ENCODE measurements at regions not wholly inside any gene's neighbourhood (a gene's known extent, or its start where the extent isn't known, plus 50 kb on each side); places are given as distances from the start of the nearest gene placed in this dataset.
"Not testable (repeated sequence)": the region's sequence is repeated elsewhere in the genome, so short reads cannot be mapped to it uniquely, and the experiment has no call there.

DNA sequence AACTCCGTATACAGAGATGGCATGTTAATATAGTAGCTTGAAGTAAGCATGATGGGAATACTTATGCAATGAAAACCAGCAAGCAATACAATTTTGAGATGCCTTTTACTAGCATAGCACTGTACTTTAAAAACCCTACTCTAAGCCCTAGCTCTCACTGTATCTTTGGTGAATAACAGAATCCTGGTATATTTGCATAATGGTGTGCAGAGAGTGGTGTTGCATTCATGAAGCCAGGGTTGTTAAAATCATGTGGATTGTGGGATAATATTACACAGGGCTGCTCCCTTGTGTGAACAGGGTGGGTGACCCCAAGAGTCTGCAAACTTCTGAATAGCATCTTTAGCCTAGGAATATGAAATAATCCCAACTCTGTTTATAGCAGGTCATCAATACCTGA lies 105.2 kb upstream of the BMP2 start:
- H3K4me3 Mint-ChIP-seq (ENCODE audit: unreplicated experiment): no peak overlapping the region
- no peak for DNase-seq (ENCODE audit: low spot score)
- peaks cover 8% of the 10 kb centered on the region for H3K9me3 Mint-ChIP-seq (ENCODE audit: low read depth)
- H3K36me3 Mint-ChIP-seq (ENCODE audit: low read depth): no peaks in the 10 kb centered on the region
- H3K27ac Mint-ChIP-seq (ENCODE audit: unreplicated experiment): no peak overlapping the region
- TF ChIP-seq CTCF (IDR thresholded peaks at IDR 0.05): no peak
- no peaks in the 10 kb centered on the region for H3K27me3 Mint-ChIP-seq (ENCODE audit: low read depth)
- H3K4me1 Mint-ChIP-seq (ENCODE audit: low read depth): peaks cover 21% of the 10 kb centered on the region

DNA sequence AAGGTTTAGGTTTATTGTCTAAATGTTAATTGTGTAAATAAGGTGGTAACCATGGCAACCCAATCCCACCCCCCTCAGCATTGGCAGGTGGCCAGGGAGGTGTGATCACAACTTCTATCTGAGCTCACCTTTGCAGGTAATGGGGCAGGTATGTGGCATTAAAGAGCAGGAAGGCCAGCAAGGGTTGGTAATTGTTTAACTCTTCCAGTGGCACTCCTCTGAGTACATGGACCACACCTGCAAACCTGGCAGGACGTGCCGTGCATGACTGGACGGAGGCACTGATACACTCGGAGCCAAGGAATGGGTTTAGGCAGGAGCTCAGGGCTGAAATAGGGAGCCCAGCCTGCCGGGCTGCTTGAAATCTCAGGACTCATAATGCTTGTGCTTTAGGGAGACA lies 107.0 kb upstream of the BMP2 start:
- Mint-ChIP-seq H3K36me3 (ENCODE audit: low read depth) (no peaks in the 10 kb centered on the region), H3K4me1 (ENCODE audit: low read depth) (peaks cover 8% of the 10 kb centered on the region), H3K9me3 (ENCODE audit: low read depth) (peaks cover 8% of the 10 kb centered on the region), H3K4me3 (ENCODE audit: unreplicated experiment) (no peak overlapping the region), H3K27ac (ENCODE audit: unreplicated experiment) (no peak overlapping the region), H3K27me3 (ENCODE audit: low read depth) (no peaks in the 10 kb centered on the region)
- DNase-seq (ENCODE audit: low spot score): no peak
- TF ChIP-seq CTCF (IDR thresholded peaks at IDR 0.05): no peak

DNA sequence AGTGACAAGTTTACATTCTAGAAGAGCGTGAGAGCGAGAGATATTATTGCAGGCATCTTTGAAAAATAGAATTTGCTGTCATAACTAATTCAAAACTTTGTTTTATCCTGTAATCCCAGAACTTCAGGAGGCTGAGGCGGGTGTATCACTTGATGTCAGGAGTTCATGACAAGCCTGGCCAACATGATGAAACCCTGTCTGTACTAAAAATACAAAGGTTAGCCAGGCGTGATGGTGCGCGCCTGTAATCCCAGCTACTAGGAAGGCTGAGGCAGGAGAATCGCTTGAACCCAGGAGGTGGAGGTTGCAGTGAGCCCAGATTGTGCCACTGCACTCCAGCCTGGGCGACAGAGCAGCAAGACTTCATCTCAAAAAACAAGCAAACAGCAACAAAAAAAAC lies 108.6 kb upstream of the BMP2 start:
- not testable (repeated sequence) for H3K36me3 Mint-ChIP-seq (ENCODE audit: low read depth); H3K9me3 Mint-ChIP-seq (ENCODE audit: low read depth); DNase-seq (ENCODE audit: low spot score); H3K27ac Mint-ChIP-seq (ENCODE audit: unreplicated experiment); H3K4me3 Mint-ChIP-seq (ENCODE audit: unreplicated experiment); H3K27me3 Mint-ChIP-seq (ENCODE audit: low read depth)
- H3K4me1 Mint-ChIP-seq (ENCODE audit: low read depth): peaks cover 13% of the 10 kb centered on the region

DNA sequence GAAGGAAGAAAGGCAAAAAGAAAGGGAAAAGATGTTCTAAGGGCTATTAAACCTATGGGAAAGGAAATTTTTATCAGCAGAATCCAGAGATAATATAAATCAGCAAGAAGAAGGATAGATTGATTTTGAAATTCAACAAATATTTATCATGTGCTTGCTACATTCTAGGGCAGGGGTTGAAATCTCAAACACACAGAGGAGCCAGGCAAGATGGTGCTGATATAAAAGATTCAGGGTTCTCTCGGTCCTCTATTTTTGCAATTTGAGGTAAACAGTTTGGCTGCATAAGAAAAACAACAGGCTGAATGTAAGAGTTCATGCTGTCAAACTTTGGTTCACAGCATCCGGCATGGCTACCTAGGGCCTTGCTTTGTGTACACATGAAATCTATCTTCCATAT lies 109.6 kb upstream of the BMP2 start:
- peaks cover 9% of the 10 kb centered on the region for H3K4me1 Mint-ChIP-seq (ENCODE audit: low read depth)
- no peak overlapping the region for H3K27ac Mint-ChIP-seq (ENCODE audit: unreplicated experiment)

DNA sequence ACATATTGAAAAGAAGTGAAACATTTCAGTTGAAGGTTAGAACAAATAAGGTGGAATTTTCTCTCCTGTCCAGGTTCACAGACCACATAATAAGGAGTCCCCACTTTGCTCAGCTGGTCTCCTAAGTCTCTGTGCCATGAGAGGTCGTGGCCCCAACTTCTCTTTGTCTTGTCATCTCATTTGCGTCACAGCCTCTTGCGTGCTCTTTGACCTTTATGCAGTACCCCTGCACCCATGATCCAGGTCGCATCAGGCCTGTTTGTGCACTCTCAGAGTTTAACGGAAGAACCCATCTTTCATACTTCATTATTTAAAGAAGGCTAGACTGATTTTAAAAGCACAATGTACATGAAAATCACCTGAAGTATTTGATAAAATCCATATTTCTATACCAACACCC lies 110.4 kb upstream of the BMP2 start:
- no peak overlapping the region for H3K27ac Mint-ChIP-seq (ENCODE audit: unreplicated experiment)
- no peak for TF ChIP-seq CTCF (IDR thresholded peaks at IDR 0.05)
- peaks cover 9% of the 10 kb centered on the region for H3K4me1 Mint-ChIP-seq (ENCODE audit: low read depth)
- no peak overlapping the region for H3K4me3 Mint-ChIP-seq (ENCODE audit: unreplicated experiment)
- no peaks in the 10 kb centered on the region for H3K36me3 Mint-ChIP-seq (ENCODE audit: low read depth)
- H3K9me3 Mint-ChIP-seq (ENCODE audit: low read depth): peaks cover 3% of the 10 kb centered on the region
- H3K27me3 Mint-ChIP-seq (ENCODE audit: low read depth): no peaks in the 10 kb centered on the region
- DNase-seq (ENCODE audit: low spot score): no peak

More for the DNA sequence above, 109.6 kb upstream of the BMP2 start:
- Mint-ChIP-seq H3K9me3 (ENCODE audit: low read depth) (peaks cover 3% of the 10 kb centered on the region), H3K27me3 (ENCODE audit: low read depth) (no peaks in the 10 kb centered on the region), H3K4me3 (ENCODE audit: unreplicated experiment) (no peak overlapping the region), H3K36me3 (ENCODE audit: low read depth) (no peaks in the 10 kb centered on the region)
- DNase-seq (ENCODE audit: low spot score): no peak
- no peak for TF ChIP-seq CTCF (IDR thresholded peaks at IDR 0.05)

GRCh38 chr20:6654513-6655252 lies 112.8 kb upstream of the BMP2 start:
- Mint-ChIP-seq H3K27me3 (ENCODE audit: low read depth) (no peaks in the 10 kb centered on the region), H3K4me1 (ENCODE audit: low read depth) (peaks cover 9% of the 10 kb centered on the region), H3K4me3 (ENCODE audit: unreplicated experiment) (no peak overlapping the region), H3K36me3 (ENCODE audit: low read depth) (no peaks in the 10 kb centered on the region), H3K27ac (ENCODE audit: unreplicated experiment) (no peak overlapping the region), H3K9me3 (ENCODE audit: low read depth) (no peaks in the 10 kb centered on the region)
- no peak for TF ChIP-seq CTCF (IDR thresholded peaks at IDR 0.05)
- DNase-seq (ENCODE audit: low spot score): no peak
